ENCODE measurements at regions not wholly inside any gene's neighbourhood (a gene's known extent, or its start where the extent isn't known, plus 50 kb on each side); places are given as distances from the start of the nearest gene placed in this dataset.

- intact Hi-C loops (cut with micrococcal nuclease; ENCODE audit: unreplicated experiment), result no loop called here
- Mint-ChIP-seq H3K4me1 (ENCODE audit: low read depth, unreplicated experiment) (peaks cover 10% of the 10 kb centered on the region), H3K9me3 (ENCODE audit: unreplicated experiment) (no peaks in the 10 kb centered on the region), H3K27ac (ENCODE audit: unreplicated experiment) (no peak overlapping the region), H3K27me3 (ENCODE audit: insufficient read depth, unreplicated experiment) (no peaks in the 10 kb centered on the region), H3K36me3 (ENCODE audit: insufficient read depth, unreplicated experiment) (no peaks in the 10 kb centered on the region), H3K4me3 (ENCODE audit: unreplicated experiment) (no peak overlapping the region)
- BruUV-seq (replicated peaks), result no TSS peak
- Histone ChIP-seq H3K36me3 (ENCODE audit: control insufficient read depth, insufficient read depth, low read length) (no peaks in the 10 kb centered on the region), H3K27me3 (replicated peaks; ENCODE audit: control insufficient read depth, insufficient read depth, low read length) (no peaks in the 10 kb centered on the region), H3K9me3 (no peaks in the 10 kb centered on the region), H3K4me3 (ENCODE audit: low read depth, low read length) (no peak overlapping the region), H3K4me1 (no peaks in the 10 kb centered on the region)
- DNase-seq, result no peak
- TF ChIP-seq, protein P1, sequence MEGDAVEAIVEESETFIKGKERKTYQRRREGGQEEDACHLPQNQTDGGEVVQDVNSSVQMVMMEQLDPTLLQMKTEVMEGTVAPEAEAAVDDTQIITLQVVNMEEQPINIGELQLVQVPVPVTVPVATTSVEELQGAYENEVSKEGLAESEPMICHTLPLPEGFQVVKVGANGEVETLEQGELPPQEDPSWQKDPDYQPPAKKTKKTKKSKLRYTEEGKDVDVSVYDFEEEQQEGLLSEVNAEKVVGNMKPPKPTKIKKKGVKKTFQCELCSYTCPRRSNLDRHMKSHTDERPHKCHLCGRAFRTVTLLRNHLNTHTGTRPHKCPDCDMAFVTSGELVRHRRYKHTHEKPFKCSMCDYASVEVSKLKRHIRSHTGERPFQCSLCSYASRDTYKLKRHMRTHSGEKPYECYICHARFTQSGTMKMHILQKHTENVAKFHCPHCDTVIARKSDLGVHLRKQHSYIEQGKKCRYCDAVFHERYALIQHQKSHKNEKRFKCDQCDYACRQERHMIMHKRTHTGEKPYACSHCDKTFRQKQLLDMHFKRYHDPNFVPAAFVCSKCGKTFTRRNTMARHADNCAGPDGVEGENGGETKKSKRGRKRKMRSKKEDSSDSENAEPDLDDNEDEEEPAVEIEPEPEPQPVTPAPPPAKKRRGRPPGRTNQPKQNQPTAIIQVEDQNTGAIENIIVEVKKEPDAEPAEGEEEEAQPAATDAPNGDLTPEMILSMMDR (IDR thresholded peaks at IDR 0.05; ENCODE audit: insufficient read depth in 1 of 2, low read depth in 1 of 2, low read length in 1 of 2, severe bottlenecking in 1 of 2, unreplicated experiment in 1 of 2), result no peak
- ChIA-PET POLR2A (no interaction called here), CTCF (no interaction called here)
Observed at GRCh38 chrX:66410806-66411205, 228.1 kb downstream of the EDA2R start.

Measured in Caco-2 (cell line).